ENCODE measurements at regions not wholly inside any gene's neighbourhood (a gene's known extent, or its start where the extent isn't known, plus 50 kb on each side); places are given as distances from the start of the nearest gene placed in this dataset.

GRCh38 chr2:181753686-181754085, 73.4 kb upstream of the NEUROD1 start:
- no peak overlapping the region for H2AFZ ChIP-seq (ENCODE audit: low read length)

GRCh38 chr2:181754105-181754504, 73.8 kb upstream of the NEUROD1 start:
- H3K27ac ChIP-seq (ENCODE audit: low read depth, low read length): no peak overlapping the region
- H2AFZ ChIP-seq (ENCODE audit: low read length): no peak overlapping the region
- no peak overlapping the region for H3K4me2 ChIP-seq (ENCODE audit: insufficient read depth, low read length)
- H3K79me2 ChIP-seq (ENCODE audit: insufficient read depth, low read length): no peaks in the 10 kb centered on the region
- no peak overlapping the region for H3K4me3 ChIP-seq (ENCODE audit: insufficient read depth, low read length)
- H4K20me1 ChIP-seq (ENCODE audit: insufficient read depth, low read length): no peaks in the 10 kb centered on the region
- H3K9me3 ChIP-seq (ENCODE audit: low read depth, low read length): no peaks in the 10 kb centered on the region
- TF ChIP-seq, protein P1, sequence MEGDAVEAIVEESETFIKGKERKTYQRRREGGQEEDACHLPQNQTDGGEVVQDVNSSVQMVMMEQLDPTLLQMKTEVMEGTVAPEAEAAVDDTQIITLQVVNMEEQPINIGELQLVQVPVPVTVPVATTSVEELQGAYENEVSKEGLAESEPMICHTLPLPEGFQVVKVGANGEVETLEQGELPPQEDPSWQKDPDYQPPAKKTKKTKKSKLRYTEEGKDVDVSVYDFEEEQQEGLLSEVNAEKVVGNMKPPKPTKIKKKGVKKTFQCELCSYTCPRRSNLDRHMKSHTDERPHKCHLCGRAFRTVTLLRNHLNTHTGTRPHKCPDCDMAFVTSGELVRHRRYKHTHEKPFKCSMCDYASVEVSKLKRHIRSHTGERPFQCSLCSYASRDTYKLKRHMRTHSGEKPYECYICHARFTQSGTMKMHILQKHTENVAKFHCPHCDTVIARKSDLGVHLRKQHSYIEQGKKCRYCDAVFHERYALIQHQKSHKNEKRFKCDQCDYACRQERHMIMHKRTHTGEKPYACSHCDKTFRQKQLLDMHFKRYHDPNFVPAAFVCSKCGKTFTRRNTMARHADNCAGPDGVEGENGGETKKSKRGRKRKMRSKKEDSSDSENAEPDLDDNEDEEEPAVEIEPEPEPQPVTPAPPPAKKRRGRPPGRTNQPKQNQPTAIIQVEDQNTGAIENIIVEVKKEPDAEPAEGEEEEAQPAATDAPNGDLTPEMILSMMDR (IDR thresholded peaks at IDR 0.05; ENCODE audit: extremely low read depth, low read depth, low read length): no peak
- H3K27me3 ChIP-seq (ENCODE audit: insufficient read depth, low read length): no peaks in the 10 kb centered on the region
- DNase-seq (ENCODE audit: insufficient read length, low spot score, missing footprints): no peak
- no peaks in the 10 kb centered on the region for H3K4me1 ChIP-seq (ENCODE audit: insufficient read depth, low read length)
- no peaks in the 10 kb centered on the region for H3K36me3 ChIP-seq (ENCODE audit: insufficient read depth, low read length)

More at GRCh38 chr2:181753686-181754085, 73.4 kb upstream of the NEUROD1 start:
- H3K27me3 ChIP-seq (ENCODE audit: insufficient read depth, low read length): no peaks in the 10 kb centered on the region
- H3K27ac ChIP-seq (ENCODE audit: low read depth, low read length): no peak overlapping the region
- no peaks in the 10 kb centered on the region for H4K20me1 ChIP-seq (ENCODE audit: insufficient read depth, low read length)
- TF ChIP-seq, protein P1 (IDR thresholded peaks at IDR 0.05; ENCODE audit: extremely low read depth, low read depth, low read length): no peak
- H3K4me1 ChIP-seq (ENCODE audit: insufficient read depth, low read length): no peaks in the 10 kb centered on the region
- H3K9me3 ChIP-seq (ENCODE audit: low read depth, low read length): no peaks in the 10 kb centered on the region
- H3K79me2 ChIP-seq (ENCODE audit: insufficient read depth, low read length): no peaks in the 10 kb centered on the region
- H3K36me3 ChIP-seq (ENCODE audit: insufficient read depth, low read length): no peaks in the 10 kb centered on the region
- no peak overlapping the region for H3K4me3 ChIP-seq (ENCODE audit: insufficient read depth, low read length)
- no peak overlapping the region for H3K4me2 ChIP-seq (ENCODE audit: insufficient read depth, low read length)
- DNase-seq (ENCODE audit: insufficient read length, low spot score, missing footprints): no peak

DNA sequence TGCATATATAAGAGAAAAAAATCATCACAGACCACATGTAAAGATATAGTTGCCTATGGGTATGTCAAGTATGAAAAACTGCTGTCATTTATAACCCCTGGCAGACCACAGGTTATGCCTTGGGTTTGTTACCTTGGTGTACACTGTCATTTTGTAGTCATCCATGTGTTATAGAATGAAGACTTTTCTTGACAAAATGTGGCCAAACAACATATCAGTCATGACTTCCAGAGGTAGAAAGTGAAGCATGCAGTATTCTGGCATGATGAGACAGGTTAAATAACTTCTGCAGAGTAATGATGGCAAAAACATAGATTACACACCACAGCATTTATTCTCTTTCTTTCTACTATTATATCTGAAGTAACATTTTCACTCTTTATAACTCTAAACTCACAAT, 74.9 kb upstream of the NEUROD1 start:
- Histone ChIP-seq H2AFZ (ENCODE audit: low read length) (no peak overlapping the region), H3K4me1 (ENCODE audit: insufficient read depth, low read length) (no peaks in the 10 kb centered on the region), H3K36me3 (ENCODE audit: insufficient read depth, low read length) (no peaks in the 10 kb centered on the region), H3K27ac (ENCODE audit: low read depth, low read length) (no peak overlapping the region), H3K4me3 (ENCODE audit: insufficient read depth, low read length) (no peak overlapping the region), H4K20me1 (ENCODE audit: insufficient read depth, low read length) (no peaks in the 10 kb centered on the region), H3K4me2 (ENCODE audit: insufficient read depth, low read length) (no peak overlapping the region), H3K27me3 (ENCODE audit: insufficient read depth, low read length) (no peaks in the 10 kb centered on the region), H3K79me2 (ENCODE audit: insufficient read depth, low read length) (no peaks in the 10 kb centered on the region), H3K9me3 (ENCODE audit: low read depth, low read length) (no peaks in the 10 kb centered on the region)
- no peak for DNase-seq (ENCODE audit: insufficient read length, low spot score, missing footprints)
- TF ChIP-seq, protein P1 (IDR thresholded peaks at IDR 0.05; ENCODE audit: extremely low read depth, low read depth, low read length): no peak

- H3K4me2 ChIP-seq (ENCODE audit: insufficient read depth, low read length): no peak overlapping the region
- no peak overlapping the region for H2AFZ ChIP-seq (ENCODE audit: low read length)
- TF ChIP-seq, protein P1 (IDR thresholded peaks at IDR 0.05; ENCODE audit: extremely low read depth, low read depth, low read length): no peak
- no peaks in the 10 kb centered on the region for H3K36me3 ChIP-seq (ENCODE audit: insufficient read depth, low read length)
- H3K27me3 ChIP-seq (ENCODE audit: insufficient read depth, low read length): no peaks in the 10 kb centered on the region
- DNase-seq (ENCODE audit: insufficient read length, low spot score, missing footprints): no peak
- H4K20me1 ChIP-seq (ENCODE audit: insufficient read depth, low read length): no peaks in the 10 kb centered on the region
- H3K27ac ChIP-seq (ENCODE audit: low read depth, low read length): no peak overlapping the region
- no peaks in the 10 kb centered on the region for H3K79me2 ChIP-seq (ENCODE audit: insufficient read depth, low read length)
- no peaks in the 10 kb centered on the region for H3K9me3 ChIP-seq (ENCODE audit: low read depth, low read length)
- no peaks in the 10 kb centered on the region for H3K4me1 ChIP-seq (ENCODE audit: insufficient read depth, low read length)
- H3K4me3 ChIP-seq (ENCODE audit: insufficient read depth, low read length): no peak overlapping the region
Measured at GRCh38 chr2:181760521-181760920, 80.2 kb upstream of the NEUROD1 start.
